ENCODE measurements at regions not wholly inside any gene's neighbourhood (a gene's known extent, or its start where the extent isn't known, plus 50 kb on each side); places are given as distances from the start of the nearest gene placed in this dataset.

DNA sequence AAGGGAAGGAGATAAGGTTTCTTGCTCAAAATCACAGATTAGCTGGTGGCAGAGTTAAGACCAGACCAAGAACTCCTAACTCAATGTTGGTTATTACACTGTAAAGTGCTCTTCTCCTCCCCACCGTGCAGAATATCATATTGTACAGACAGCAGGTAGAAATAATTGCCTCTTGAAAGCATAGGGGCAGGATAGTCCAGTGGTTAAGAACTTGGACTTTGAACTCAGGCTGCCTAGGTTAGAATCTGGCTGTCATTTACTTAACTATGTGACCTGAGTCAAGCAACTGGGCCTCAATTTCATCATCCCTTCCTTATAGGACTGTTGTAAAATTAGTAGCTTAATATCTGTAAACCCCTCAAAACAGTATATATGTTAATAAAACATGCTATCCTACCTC, 114.9 kb upstream of the HIVEP3 start:
- DNase-seq: no peak

DNA sequence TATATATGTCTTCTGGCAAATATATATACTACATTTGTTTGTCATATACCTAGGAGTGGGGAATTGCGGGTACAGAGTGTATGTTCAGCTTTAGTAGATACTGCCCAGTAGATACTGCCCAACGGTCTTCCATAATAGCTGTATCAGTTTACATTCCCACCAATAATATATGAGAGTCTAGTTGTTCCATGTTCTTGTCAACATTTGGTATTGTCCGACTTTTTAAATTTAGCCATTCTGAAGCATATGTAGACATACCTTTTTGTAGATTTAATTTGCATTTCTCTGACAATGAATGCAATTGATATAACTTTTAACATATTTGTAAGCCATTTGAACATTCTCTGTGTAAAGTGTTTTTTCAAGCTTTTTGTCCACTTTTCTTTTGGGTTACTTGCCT, 99.0 kb upstream of the HIVEP3 start:
- no peak for DNase-seq

DNA sequence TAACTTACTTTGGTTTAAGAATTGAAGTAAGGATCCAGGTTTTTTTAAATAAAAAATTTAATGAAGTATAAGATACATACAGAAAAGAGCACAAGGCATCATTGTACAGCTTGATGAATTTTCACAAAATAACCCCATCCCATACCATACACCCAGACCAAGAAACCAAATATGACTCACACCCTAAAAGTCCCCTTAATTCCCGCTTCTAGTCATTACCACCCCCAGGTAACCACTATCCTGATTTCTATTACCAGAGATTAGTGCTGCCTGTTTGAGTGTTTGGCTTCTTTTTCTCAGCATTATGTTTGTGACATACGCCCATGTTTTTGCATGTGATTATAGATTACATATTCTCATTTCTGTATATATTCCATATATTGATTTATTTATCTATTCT, 98.5 kb upstream of the HIVEP3 start:
- DNase-seq: peak in 1 of 5 experiments; percentile 25

GRCh38 chr1:42014823-42015222, 96.1 kb upstream of the HIVEP3 start:
- no peak for DNase-seq

DNA sequence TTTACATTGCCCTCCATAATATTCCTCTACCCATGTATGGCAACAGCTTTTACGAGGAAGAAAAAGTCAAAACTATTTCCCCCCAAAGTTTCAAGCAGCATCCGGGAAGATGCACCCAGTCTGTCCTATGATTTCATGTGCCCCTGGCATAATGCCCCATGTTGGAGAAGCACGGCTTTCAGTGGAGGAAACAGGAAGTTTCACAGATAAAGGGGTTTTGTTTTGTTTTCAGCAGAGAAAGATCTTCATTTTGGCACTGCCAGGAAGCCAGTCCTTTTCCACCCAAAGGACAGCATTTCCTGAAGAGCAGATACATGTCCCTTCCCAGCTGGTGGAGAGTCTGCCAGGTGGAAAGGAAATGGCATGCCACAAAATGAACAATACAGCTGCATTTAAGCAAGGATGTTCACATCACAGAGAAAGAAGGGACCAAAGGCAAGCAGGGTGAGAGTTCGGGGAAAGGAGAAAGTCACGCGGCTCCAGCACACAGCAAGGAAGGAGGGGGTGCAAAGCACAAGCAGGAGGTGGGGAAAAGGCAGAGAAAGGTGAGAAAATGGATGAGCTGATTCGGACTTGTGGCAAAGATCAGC, 95.3 kb upstream of the HIVEP3 start:
- no peak for DNase-seq

DNA sequence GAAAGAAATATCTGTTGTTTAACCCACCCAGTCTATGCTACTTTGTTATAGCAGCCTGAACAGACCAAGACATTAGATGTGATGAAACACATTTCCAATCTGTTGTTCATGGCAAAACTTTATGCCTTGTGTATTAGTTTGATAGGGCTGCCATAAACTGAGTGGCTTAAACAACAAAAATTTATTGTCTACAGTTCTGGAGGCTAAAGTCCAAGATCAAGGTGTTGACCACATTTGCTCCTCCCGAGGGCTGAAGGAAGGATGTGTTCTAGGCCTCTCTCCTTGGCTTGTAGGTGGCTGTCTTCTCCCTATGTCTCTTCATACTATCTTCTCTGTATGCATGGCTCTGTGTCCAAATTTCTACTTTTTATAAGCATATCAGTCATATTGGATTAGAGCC, 94.1 kb upstream of the HIVEP3 start:
- DNase-seq: no peak

- DNase-seq: no peak
Measured at GRCh38 chr1:42010381-42010780, 91.7 kb upstream of the HIVEP3 start.

DNA sequence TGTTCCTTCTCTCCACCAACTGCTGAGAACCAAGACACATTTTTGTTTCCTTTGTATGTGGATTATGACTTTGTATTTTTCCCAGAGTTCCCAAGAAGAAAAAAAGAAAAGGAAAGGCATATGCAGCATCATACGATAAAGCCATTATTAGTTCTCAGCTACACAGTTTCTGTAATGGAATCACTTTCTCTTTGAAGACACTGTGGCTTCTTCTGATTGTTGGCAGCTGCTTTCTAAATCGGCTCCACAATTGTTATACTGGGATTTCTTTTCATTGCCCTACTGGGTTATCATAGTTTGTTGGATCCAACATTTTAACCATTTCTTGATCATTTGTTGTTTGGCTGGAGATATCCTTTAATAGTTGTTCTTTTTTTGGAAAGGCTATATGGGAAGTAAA, 89.5 kb upstream of the HIVEP3 start:
- no peak for DNase-seq

DNA sequence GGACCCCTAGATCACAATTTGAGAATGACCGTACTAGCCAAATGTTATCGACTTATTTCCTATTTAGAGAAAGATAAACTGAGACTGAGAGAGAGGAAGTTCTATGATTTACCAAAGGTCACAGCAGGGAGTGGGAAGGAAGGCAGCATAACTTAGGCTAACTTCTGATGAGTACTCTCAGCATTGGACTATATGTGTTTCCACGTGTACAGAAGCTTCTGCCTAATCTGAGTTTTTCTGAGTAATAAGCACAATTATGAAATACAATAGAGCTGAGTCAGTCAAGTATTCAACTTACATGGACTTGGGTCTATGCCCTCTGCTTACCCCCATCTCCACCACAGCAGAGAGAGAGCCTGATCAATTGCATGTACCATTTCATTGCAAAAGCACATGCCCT, 88.1 kb upstream of the HIVEP3 start:
- no peak for DNase-seq

DNA sequence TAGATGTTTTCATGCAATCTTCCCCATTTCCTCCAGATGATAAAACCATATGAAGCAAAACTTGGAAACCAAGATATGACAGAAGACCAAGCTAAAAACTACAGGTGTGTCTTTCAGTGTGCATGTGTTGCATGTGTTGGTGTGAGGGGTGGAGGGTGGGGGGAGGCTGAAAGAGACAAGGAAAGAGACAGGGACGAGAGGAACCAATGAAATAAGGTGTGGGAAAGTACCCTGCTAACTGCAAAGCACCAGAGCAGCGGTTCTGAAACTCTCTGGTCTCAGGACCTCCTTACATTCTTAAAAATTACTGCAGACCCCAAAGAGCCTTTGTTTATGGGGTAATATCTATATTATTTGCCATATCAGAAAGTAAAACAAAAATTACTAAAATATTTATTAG, 87.4 kb upstream of the HIVEP3 start:
- DNase-seq: no peak

GRCh38 chr1:42005530-42005929, 86.8 kb upstream of the HIVEP3 start:
- DNase-seq: no peak

DNA sequence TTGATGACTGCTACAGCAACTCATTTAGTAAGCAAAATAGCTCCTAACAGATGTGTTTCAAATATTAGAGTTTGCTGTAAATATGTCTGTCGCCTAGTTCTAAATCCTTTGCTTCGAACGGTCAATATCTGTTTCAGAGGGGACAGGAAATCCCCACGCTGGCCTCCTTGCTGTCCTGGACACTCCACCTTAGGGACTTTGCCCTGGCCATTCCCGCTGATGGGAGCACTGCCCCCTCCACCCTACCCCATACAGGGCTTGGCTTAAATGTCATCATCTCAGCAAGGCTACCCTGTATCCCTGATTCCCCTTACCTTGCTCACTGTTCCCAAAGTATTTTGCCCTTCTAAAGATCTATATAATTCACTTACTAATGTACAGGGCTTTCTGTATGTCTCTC, 86.1 kb upstream of the HIVEP3 start:
- no peak for DNase-seq

DNA sequence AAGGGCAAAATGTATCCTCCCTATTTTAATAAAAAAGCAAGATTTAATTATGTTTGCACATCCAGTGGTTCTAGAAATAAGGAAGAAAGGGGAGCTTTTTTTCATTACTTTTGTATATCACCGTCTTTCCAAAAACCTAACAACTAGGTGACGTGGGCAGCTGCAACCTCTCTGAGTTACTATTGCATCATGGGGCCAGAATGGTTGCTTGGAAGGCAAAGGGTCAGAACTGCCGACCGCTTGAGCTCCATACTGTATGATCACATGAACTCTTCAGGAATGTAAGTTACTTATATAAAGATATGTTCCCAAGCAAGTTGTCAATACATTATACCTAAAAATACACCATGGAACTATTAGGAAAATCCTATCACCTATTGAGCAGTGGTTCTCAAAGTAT, 85.6 kb upstream of the HIVEP3 start:
- no peak for DNase-seq

- no peak for DNase-seq
Measured at GRCh38 chr1:42003433-42003832, 84.7 kb upstream of the HIVEP3 start.

- DNase-seq: no peak
Measured at GRCh38 chr1:42002220-42002619, 83.5 kb upstream of the HIVEP3 start.

DNA sequence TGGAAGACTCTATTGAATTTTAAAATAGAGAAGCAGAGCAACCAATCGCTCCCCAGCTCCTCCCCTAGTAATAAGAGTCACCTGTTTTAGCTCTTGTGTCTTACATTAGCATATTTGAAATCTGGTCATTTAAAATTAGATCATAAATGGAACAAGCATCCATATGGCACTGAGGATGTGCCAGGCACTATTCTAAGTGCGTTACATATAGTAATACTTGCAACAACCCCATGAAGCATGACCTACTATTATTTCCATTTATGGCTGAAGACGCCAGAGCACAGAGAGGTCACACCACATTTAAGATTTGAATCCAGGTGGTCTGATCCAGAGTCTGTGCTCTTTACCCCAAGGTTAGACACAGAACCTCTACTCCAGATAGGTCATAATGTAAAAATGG, 82.0 kb upstream of the HIVEP3 start:
- no peak for DNase-seq

DNA sequence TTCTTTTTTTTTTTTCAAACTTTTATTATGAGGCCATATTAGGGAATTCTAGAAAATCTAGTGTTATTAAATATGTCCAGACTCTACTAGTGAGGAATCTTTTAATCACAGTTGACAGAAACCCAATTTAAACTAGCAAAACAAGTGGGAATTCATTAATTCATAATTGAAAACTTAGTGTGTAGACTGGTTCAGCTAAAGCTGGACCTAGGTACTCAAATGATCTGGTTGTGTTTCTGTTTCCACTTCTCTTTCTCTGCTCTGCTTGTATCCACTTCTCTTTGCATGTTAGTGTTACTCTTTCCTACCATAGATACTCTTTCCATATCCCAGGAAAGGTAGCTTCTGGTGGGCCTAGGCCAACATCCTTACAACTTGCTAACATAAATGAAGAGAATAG, 81.2 kb upstream of the HIVEP3 start:
- DNase-seq: no peak

DNA sequence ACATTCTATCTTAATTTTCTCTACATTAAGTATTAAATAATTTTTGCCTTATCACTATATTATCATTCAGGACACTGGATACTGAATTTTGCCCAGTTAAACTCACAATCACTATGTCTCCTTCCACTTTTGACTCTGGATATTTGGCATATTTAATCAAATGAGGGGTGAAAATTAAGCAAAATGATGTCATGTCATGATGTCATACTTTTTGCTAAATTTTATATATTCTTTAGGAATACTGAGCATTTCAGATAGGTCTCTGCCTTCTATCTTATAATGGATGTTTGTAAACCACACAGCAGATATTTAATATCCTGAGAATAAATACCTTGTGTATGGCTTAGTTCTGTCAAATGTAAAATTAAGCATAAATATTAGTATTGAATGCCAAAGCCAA, 79.5 kb upstream of the HIVEP3 start:
- no peak for DNase-seq

DNA sequence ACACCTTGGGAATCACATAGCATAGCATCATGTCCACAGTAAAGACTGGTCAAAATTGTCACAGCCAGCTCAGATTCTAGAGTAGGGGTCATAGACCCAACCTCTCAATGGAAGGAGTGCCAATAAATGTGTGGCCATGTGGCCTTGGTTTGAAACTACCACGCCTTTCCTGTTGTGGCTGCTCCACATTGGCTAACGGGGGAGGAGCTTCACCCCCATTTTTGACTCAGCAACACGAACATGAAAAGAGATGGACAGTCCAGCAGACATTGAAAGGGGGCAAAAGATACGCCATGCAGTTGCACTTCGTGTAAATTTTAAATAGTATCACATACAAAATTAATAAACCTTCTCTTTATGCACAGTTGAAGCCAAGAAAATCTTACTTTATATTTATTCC, 78.4 kb upstream of the HIVEP3 start:
- no peak for DNase-seq

- DNase-seq: no peak
Measured at GRCh38 chr1:41995441-41996130, 76.9 kb upstream of the HIVEP3 start.

DNA sequence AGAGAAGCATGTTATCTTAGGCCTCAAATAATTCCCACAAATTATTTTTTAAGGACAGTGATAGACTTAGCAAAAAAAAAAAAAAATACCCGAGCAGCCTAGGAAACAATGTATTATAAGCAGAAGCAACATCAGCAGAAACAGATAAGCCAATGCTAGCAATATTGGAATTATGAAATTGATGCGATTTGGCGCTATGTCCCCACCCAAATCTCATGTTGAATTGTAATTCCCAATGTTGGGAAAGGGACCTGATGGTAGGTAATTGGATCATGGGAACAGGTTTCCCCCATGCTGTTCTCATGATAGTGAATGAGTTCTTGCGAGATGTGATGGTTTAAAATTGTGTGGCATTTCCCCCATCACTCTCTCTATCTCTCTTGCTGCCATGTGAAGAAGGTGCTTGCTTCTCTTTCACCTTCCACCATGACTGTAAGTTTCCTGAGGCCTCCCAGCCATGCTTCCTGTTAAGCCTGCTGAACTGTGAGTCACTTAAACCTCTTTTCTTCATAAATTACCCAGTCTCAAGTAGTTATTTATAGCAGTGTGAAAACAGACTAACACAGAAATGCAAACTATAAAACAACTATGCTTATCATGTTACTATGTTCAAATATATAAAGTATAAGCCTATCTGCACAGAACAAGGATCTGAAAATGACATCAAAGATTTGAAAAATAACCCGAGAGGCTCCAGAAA, 75.6 kb upstream of the HIVEP3 start:
- no peak for DNase-seq

DNA sequence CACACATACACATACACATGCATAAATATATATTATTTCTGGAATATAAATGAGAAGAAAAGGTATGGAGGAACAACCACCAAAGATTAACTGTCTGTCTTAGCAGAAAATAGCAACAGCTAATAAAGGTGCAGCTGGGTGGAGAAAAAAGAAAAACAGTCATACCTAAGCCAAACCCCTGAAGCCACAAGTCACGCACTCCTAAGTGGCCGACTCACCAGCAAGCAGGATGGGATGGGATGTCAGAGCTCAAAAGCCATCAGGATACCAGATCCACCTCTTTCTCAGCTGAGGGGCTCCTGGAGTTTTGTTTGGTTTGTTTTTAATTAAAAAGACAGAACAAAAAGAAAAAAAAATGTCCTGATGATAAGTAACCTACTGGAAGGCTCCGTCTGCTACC, 64.7 kb upstream of the HIVEP3 start:
- no peak for DNase-seq

DNA sequence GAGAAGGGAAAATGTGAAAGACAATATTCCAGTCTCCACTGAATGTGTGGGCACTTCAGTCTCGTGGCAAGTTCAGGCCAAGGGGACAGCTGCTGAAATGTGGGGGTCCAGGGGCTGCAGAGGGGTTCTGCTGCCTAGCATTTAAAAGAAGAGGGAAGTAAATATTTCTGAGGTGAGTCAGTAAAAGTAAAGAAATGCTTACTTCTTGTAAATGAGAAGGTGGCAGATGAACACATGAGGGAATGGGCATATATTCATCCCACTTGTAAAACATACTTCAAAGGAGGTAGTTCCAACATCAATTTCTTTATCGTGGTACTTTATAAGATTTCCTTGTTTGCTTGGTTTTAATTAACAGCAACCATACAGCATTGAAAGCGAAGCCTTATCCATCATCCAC, 63.1 kb upstream of the HIVEP3 start:
- DNase-seq: no peak
